HepG2 (cell line): ENCODE measurements at regions not wholly inside any gene's neighbourhood (a gene's known extent, or its start where the extent isn't known, plus 50 kb on each side); places are given as distances from the start of the nearest gene placed in this dataset.

Source experiments
- ATAD3A ChIP-seq: sonication (generic); formaldehyde crosslinking; IDR thresholded peaks from 2 replicates; pipeline ENCODE4 v1.4.0; 2020; ENCODE audit warnings: missing genetic modification reagents
- ELF4 ChIP-seq: sonication (generic); formaldehyde crosslinking; IDR thresholded peaks from 2 replicates; pipeline ENCODE4 v1.5.0; 2020; ENCODE audit warnings: missing genetic modification reagents, mild to moderate bottlenecking, moderate library complexity, borderline replicate concordance
- REST ChIP-seq, 2 experiments: IDR thresholded peaks; 2 replicates each; pipeline ENCODE4 v1.6.1; 2011 to 2012; ENCODE audit warnings: low read length in 2 of 2, borderline replicate concordance in 1 of 2, low read depth in 1 of 2, mild to moderate bottlenecking in 1 of 2, moderate library complexity in 1 of 2
- STAT6 ChIP-seq: sonication (generic); formaldehyde crosslinking; IDR thresholded peaks from 2 replicates; pipeline ENCODE4 v1.4.0; 2020; ENCODE audit warnings: missing genetic modification reagents, mild to moderate bottlenecking, borderline replicate concordance
- ZBTB1 ChIP-seq: sonication (generic); formaldehyde crosslinking; IDR thresholded peaks from 2 replicates; pipeline ENCODE4 v1.4.0; 2020; ENCODE audit warnings: missing genetic modification reagents, borderline replicate concordance
- ZNF317 ChIP-seq: sonication (generic); formaldehyde crosslinking; IDR thresholded peaks from 2 replicates; pipeline ENCODE4 v1.5.0; 2020; ENCODE audit warnings: mild to moderate bottlenecking, missing genetic modification reagents
- ZNF501 ChIP-seq: sonication (generic); formaldehyde crosslinking; IDR thresholded peaks from 2 replicates; pipeline ENCODE4 v1.5.1; 2020; ENCODE audit warnings: mild to moderate bottlenecking, moderate library complexity, missing genetic modification reagents
- TF ChIP-seq, protein P1 (sequence below): IDR thresholded peaks from 2 replicates; pipeline ENCODE4 v1.4.0; 2020; ENCODE audit warnings: mild to moderate bottlenecking, missing genetic modification reagents
- TF ChIP-seq, protein P2 (sequence below): sonication (generic); formaldehyde crosslinking; IDR thresholded peaks from 2 replicates; pipeline ENCODE4 v1.4.0; 2020; ENCODE audit warnings: missing genetic modification reagents
- TF ChIP-seq, protein P3 (sequence below): sonication (generic); formaldehyde crosslinking; IDR thresholded peaks from 2 replicates; pipeline ENCODE4 v1.4.0; 2020; ENCODE audit warnings: mild to moderate bottlenecking, missing genetic modification reagents

- TF ChIP-seq, protein P1, sequence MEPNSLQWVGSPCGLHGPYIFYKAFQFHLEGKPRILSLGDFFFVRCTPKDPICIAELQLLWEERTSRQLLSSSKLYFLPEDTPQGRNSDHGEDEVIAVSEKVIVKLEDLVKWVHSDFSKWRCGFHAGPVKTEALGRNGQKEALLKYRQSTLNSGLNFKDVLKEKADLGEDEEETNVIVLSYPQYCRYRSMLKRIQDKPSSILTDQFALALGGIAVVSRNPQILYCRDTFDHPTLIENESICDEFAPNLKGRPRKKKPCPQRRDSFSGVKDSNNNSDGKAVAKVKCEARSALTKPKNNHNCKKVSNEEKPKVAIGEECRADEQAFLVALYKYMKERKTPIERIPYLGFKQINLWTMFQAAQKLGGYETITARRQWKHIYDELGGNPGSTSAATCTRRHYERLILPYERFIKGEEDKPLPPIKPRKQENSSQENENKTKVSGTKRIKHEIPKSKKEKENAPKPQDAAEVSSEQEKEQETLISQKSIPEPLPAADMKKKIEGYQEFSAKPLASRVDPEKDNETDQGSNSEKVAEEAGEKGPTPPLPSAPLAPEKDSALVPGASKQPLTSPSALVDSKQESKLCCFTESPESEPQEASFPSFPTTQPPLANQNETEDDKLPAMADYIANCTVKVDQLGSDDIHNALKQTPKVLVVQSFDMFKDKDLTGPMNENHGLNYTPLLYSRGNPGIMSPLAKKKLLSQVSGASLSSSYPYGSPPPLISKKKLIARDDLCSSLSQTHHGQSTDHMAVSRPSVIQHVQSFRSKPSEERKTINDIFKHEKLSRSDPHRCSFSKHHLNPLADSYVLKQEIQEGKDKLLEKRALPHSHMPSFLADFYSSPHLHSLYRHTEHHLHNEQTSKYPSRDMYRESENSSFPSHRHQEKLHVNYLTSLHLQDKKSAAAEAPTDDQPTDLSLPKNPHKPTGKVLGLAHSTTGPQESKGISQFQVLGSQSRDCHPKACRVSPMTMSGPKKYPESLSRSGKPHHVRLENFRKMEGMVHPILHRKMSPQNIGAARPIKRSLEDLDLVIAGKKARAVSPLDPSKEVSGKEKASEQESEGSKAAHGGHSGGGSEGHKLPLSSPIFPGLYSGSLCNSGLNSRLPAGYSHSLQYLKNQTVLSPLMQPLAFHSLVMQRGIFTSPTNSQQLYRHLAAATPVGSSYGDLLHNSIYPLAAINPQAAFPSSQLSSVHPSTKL (CRISPR knock-in tag): no peak
- TF ChIP-seq STAT6 (no peak), ELF4 (no peak), ZNF501 (CRISPR knock-in tag) (no peak), ZBTB1 (CRISPR knock-in tag) (no peak), REST (IDR thresholded peaks at IDR 0.05; ENCODE audit: borderline replicate concordance in 1 of 2, low read depth in 1 of 2, low read length in 2 of 2) (no peak), ATAD3A (CRISPR knock-in tag) (no peak), ZNF317 (CRISPR knock-in tag) (no peak)
- TF ChIP-seq, protein P2, sequence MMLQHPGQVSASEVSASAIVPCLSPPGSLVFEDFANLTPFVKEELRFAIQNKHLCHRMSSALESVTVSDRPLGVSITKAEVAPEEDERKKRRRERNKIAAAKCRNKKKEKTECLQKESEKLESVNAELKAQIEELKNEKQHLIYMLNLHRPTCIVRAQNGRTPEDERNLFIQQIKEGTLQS (CRISPR knock-in tag): no peak
- TF ChIP-seq, protein P3, sequence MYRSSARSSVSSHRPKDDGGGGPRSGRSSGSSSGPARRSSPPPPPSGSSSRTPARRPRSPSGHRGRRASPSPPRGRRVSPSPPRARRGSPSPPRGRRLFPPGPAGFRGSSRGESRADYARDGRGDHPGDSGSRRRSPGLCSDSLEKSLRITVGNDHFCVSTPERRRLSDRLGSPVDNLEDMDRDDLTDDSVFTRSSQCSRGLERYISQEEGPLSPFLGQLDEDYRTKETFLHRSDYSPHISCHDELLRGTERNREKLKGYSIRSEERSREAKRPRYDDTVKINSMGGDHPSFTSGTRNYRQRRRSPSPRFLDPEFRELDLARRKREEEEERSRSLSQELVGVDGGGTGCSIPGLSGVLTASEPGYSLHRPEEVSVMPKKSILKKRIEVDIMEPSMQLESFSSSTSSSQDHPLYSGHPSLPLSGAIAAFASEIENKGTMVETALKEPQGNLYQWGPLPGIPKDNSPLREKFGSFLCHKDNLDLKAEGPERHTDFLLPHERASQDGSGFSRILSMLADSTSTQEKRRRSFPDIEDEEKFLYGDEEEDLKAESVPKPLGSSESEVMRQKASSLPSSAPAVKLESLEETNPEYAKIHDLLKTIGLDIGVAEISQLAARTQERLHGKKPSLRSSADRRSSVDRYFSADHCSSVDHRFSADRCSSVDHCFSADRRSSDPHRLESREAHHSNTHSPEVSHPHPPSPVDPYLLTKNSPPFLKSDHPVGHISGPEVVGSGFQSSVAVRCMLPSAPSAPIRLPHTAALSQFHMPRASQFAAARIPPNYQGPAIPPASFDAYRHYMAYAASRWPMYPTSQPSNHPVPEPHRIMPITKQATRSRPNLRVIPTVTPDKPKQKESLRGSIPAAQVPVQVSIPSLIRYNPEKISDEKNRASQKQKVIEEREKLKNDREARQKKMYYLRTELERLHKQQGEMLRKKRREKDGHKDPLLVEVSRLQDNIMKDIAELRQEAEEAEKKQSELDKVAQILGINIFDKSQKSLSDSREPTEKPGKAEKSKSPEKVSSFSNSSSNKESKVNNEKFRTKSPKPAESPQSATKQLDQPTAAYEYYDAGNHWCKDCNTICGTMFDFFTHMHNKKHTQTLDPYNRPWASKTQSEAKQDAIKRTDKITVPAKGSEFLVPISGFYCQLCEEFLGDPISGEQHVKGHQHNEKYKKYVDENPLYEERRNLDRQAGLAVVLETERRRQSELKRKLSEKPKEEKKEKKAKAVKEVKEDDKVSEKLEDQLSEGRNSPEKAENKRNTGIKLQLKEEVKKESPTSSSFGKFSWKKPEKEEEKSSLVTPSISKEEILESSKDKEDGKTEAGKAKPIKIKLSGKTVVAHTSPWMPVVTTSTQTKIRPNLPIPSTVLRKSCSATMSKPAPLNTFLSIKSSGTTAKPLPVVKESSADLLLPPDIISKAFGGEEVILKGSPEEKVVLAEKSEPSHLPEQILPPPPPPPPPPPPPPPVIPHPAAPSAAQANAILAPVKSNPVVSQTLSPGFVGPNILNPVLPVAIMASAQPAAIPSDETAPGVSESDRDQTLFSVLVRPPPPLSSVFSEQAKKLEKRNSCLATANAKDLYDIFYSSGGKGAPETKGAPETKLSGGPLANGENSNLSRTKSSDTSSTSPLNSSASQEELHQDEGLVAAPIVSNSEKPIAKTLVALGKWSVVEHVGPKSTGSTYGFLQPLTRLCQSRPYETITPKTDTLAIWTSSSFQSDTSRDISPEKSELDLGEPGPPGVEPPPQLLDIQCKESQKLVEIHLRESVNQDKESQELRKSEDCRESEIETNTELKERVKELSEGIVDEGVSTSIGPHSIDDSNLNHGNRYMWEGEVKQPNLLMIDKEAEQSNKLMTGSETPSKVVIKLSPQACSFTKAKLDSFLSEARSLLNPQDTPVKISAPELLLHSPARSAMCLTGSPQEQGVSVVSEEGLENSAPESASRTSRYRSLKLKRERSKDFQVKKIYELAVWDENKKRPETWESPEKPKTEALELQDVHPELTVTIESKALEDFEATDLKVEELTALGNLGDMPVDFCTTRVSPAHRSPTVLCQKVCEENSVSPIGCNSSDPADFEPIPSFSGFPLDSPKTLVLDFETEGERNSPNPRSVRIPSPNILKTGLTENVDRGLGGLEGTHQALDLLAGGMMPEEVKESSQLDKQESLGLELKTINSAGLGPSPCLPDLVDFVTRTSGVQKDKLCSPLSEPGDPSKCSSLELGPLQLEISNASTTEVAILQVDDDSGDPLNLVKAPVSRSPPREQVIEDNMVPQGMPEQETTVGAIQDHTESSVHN (CRISPR knock-in tag): no peak
These were observed 170.0 kb downstream of the TXNL1 start (continued) for GRCh38 chr18:56468396-56468795.
